VCaP (cell line): ENCODE measurements at regions not wholly inside any gene's neighbourhood (a gene's known extent, or its start where the extent isn't known, plus 50 kb on each side); places are given as distances from the start of the nearest gene placed in this dataset.
"Not testable (repeated sequence)": the region's sequence is repeated elsewhere in the genome, so short reads cannot be mapped to it uniquely, and the experiment has no call there.

Experiments used
- H3K27ac ChIP-seq: fragments of 450-650 bp; 2 replicates; pipeline ENCODE4 v1.5.1; 2017
- CTCF ChIP-seq: fragments of 450-650 bp; conservative IDR thresholded peaks from 2 replicates; pipeline ENCODE4 v1.5.1; 2017; ENCODE audit warnings: mild to moderate bottlenecking, moderate library complexity

- H3K27ac ChIP-seq: no peak overlapping the region
- no peak for TF ChIP-seq CTCF
These were observed 1421.7 kb downstream of the GRIK2 start for GRCh38 chr6:102815207-102815606.

- TF ChIP-seq CTCF: no peak
- no peak overlapping the region for H3K27ac ChIP-seq
These were observed 1420.2 kb downstream of the GRIK2 start for GRCh38 chr6:102813489-102814275.

GRCh38 chr6:102812242-102812641 lies 1418.7 kb downstream of the GRIK2 start:
- no peak for TF ChIP-seq CTCF
- no peak overlapping the region for H3K27ac ChIP-seq

GRCh38 chr6:102808944-102809505 lies 1415.5 kb downstream of the GRIK2 start:
- not testable (repeated sequence) for H3K27ac ChIP-seq

- TF ChIP-seq CTCF: no peak
- no peak overlapping the region for H3K27ac ChIP-seq
These were observed 1405.5 kb downstream of the GRIK2 start for GRCh38 chr6:102799051-102799450.

- no peak overlapping the region for H3K27ac ChIP-seq
- TF ChIP-seq CTCF: no peak
These were observed 1405.1 kb downstream of the GRIK2 start for GRCh38 chr6:102798636-102799035.

- H3K27ac ChIP-seq: no peak overlapping the region
- TF ChIP-seq CTCF: no peak
These were observed 1400.2 kb downstream of the GRIK2 start for GRCh38 chr6:102793752-102794151.

- TF ChIP-seq CTCF: no peak
These were observed 1380.8 kb downstream of the GRIK2 start for GRCh38 chr6:102774326-102774725.

More at GRCh38 chr6:102774326-102774725, 1380.8 kb downstream of the GRIK2 start:
- no peak overlapping the region for H3K27ac ChIP-seq
